NB4 (cell line): ENCODE measurements at regions not wholly inside any gene's neighbourhood (a gene's known extent, or its start where the extent isn't known, plus 50 kb on each side); places are given as distances from the start of the nearest gene placed in this dataset.

Experiments
- MYC ChIP-seq: IDR thresholded peaks from 2 replicates; pipeline ENCODE4 v1.6.1; 2011; ENCODE audit warnings: low read depth, low read length
- POLR2A ChIP-seq: IDR thresholded peaks from 2 replicates; pipeline ENCODE4 v1.6.1; 2011; ENCODE audit warnings: mild to moderate bottlenecking; ENCODE audit not compliant: insufficient read length; ENCODE audit errors: extremely low read depth
- TF ChIP-seq, protein P1 (sequence below): IDR thresholded peaks from one replicate; pipeline ENCODE4 v1.5.1; 2012; ENCODE audit warnings: low read depth, low read length
- TF ChIP-seq, protein P2 (sequence below): IDR thresholded peaks from 2 replicates; pipeline ENCODE4 v1.6.1; 2011; ENCODE audit warnings: low read depth, low read length

DNA sequence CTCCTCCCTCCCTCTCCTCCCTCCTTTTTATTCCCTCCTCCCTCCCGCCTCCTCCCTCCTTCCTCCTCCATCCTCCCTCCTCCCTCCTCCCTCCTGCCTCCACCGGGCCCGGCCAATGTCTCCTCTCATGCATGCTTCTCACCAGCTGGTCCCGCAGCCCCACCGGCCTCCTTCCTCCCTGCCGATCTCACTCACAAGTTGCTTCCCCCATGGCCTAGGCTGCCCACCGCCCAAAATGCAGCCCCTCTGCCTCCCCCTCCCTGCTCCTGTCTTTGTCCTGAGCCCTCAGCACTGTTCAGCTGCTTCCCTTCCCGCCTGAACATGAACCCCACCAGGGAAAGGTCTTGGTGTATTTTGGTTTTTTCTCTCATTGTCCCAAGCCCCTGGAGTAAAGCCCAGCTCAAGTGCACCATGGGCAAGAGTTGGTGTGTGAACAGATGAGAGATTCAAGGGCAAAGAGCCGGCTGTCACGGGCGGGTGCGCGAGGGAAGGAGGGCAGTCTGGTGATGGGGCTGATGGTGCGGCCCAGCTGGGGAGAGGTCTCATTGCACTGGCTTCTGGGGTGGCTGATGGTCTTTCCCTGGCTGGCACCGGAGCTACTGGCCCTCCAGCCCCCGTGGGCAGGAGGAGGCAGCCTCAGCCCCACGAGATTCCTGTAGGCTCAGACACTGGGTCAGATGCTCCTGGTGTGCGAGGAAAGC lies 117.6 kb downstream of the TWIST2 start:
- TF ChIP-seq, protein P1, sequence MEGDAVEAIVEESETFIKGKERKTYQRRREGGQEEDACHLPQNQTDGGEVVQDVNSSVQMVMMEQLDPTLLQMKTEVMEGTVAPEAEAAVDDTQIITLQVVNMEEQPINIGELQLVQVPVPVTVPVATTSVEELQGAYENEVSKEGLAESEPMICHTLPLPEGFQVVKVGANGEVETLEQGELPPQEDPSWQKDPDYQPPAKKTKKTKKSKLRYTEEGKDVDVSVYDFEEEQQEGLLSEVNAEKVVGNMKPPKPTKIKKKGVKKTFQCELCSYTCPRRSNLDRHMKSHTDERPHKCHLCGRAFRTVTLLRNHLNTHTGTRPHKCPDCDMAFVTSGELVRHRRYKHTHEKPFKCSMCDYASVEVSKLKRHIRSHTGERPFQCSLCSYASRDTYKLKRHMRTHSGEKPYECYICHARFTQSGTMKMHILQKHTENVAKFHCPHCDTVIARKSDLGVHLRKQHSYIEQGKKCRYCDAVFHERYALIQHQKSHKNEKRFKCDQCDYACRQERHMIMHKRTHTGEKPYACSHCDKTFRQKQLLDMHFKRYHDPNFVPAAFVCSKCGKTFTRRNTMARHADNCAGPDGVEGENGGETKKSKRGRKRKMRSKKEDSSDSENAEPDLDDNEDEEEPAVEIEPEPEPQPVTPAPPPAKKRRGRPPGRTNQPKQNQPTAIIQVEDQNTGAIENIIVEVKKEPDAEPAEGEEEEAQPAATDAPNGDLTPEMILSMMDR = no peak
- TF ChIP-seq, protein P2, sequence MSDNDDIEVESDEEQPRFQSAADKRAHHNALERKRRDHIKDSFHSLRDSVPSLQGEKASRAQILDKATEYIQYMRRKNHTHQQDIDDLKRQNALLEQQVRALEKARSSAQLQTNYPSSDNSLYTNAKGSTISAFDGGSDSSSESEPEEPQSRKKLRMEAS = no peak
- no peak for TF ChIP-seq MYC
- no peak for TF ChIP-seq POLR2A
